Left cardiac atrium (tissue), 4 donors: ENCODE measurements at regions not wholly inside any gene's neighbourhood (a gene's known extent, or its start where the extent isn't known, plus 50 kb on each side); places are given as distances from the start of the nearest gene placed in this dataset.

Experiments used
- ATAC-seq, 2 donors: fragments of 200-7000 bp; cut with Tn5 transposase; one replicate each; pipeline ENCODE4 v1.9.1; 2020; ENCODE audit warnings: mild to moderate bottlenecking in 2 of 2, moderate library complexity in 2 of 2
- DNase-seq: peaks from one replicate; pipeline ENCODE4 v3.0.0-alpha.2; 2020
- intact Hi-C, 2 donors: fragments of 100-400 bp; cut with DNase I; formaldehyde crosslinking; loops; one replicate each; pipeline versions ENCODE4 v1.14.1 to v1.15.1; 2022 to 2023
- donor health status: DM: no; HTN: yes; CAD: no.
- donor health status: DM: no; HTN: yes; CAD: no; lungs with severe emphysema.
- donor health status: DM: yes; HTN: yes; CAD: no.
- donor health status: Dilated cardiomyopathy.

GRCh38 chrX:155715141-155715540 is 102.4 kb upstream of the TMLHE start:
- DNase-seq: no peak
- no peak for ATAC-seq
- intact Hi-C loops: no loop called here

GRCh38 chrX:155695419-155695818 is 82.7 kb upstream of the TMLHE start:
- DNase-seq: no peak
- intact Hi-C loops: no loop called here
- no peak for ATAC-seq

- DNase-seq: no peak
- no peak for ATAC-seq
- intact Hi-C loops: no loop called here
Measured at GRCh38 chrX:155694649-155695048, 81.9 kb upstream of the TMLHE start.

- ATAC-seq (no peak), DNase-seq (no peak)
- intact Hi-C loops: no loop called here
Measured at GRCh38 chrX:155682834-155683233, 70.1 kb upstream of the TMLHE start.

GRCh38 chrX:155679715-155680114 is 67.0 kb upstream of the TMLHE start:
- DNase-seq (no peak), ATAC-seq (no peak)
- intact Hi-C loops: no loop called here

- ATAC-seq: no peak
- intact Hi-C loops: no loop called here
- DNase-seq: no peak
Measured at GRCh38 chrX:155673338-155673737, 60.6 kb upstream of the TMLHE start.

- intact Hi-C loops: no loop called here
- no peak for DNase-seq
- no peak for ATAC-seq
Measured at GRCh38 chrX:155666741-155667140, 54.0 kb upstream of the TMLHE start.
